A673 (cell line): ENCODE measurements at regions not wholly inside any gene's neighbourhood (a gene's known extent, or its start where the extent isn't known, plus 50 kb on each side); places are given as distances from the start of the nearest gene placed in this dataset.

Experiments used
- BruUV-seq: library from RNA; stranded (reverse); fragments of 400-500 nt; replicated peaks from 2 replicates; lab custom pipeline; 2021; lab: Mats Ljungman, UMichigan
- CTCF ChIA-PET: fragments of 300-600 bp; sonication (Branson Sonifier 250); formaldehyde crosslinking; loops from one replicate; lab custom pipeline; 2022; ENCODE audit warnings: antibody characterized with exemption; lab: Charles Lee
- POLR2A ChIA-PET: fragments of 300-600 bp; sonication (Branson Sonifier 250); formaldehyde crosslinking; loops from one replicate; lab custom pipeline; 2022; ENCODE audit warnings: antibody characterized with exemption; ENCODE audit not compliant: low non-redundant PET; lab: Charles Lee
- DNase-seq: peaks from one replicate; pipeline ENCODE4 v3.0.0-alpha.2; 2015; ENCODE audit warnings: low spot score
- H3K27ac ChIP-seq: fragments of 200-600 bp; sonication (generic); 2 replicates; pipeline ENCODE4 v1.5.1; 2016; ENCODE audit warnings: mixed run types, low read depth, mild to moderate bottlenecking, mixed read lengths, antibody characterized with exemption, low read length; ENCODE audit not compliant: poor library complexity, severe bottlenecking
- H3K27me3 ChIP-seq: fragments of 200-600 bp; sonication (generic); replicated peaks from 2 replicates; pipeline ENCODE4 v1.6.1; 2017; ENCODE audit warnings: mixed run types, low read depth, mild to moderate bottlenecking, mixed read lengths, antibody characterized with exemption, low read length; ENCODE audit not compliant: insufficient read depth, poor library complexity
- H3K36me3 ChIP-seq: fragments of 200-600 bp; sonication (generic); 2 replicates; pipeline ENCODE4 v1.6.1; 2016; ENCODE audit warnings: mixed run types, mild to moderate bottlenecking, mixed read lengths, antibody characterized with exemption, low read length; ENCODE audit not compliant: insufficient read depth, poor library complexity, severe bottlenecking
- H3K4me1 ChIP-seq: fragments of 200-600 bp; sonication (generic); 2 replicates; pipeline ENCODE4 v1.6.1; 2017; ENCODE audit warnings: mixed run types, mild to moderate bottlenecking, mixed read lengths, antibody characterized with exemption, low read length; ENCODE audit not compliant: insufficient read depth, poor library complexity, severe bottlenecking
- H3K4me3 ChIP-seq: fragments of 200-600 bp; sonication (generic); 2 replicates; pipeline ENCODE4 v1.5.1; 2016; ENCODE audit warnings: low read depth, mixed run types, mild to moderate bottlenecking, mixed read lengths, low read length; ENCODE audit not compliant: poor library complexity, severe bottlenecking
- H3K9me3 ChIP-seq: fragments of 200-600 bp; sonication (generic); 2 replicates; pipeline ENCODE4 v1.6.1; 2016; ENCODE audit warnings: mixed run types, low read depth, mild to moderate bottlenecking, mixed read lengths, antibody characterized with exemption, low read length; ENCODE audit not compliant: poor library complexity, severe bottlenecking
- EZH2 ChIP-seq: fragments of 200-600 bp; sonication (generic); IDR thresholded peaks from 2 replicates; pipeline ENCODE4 v1.6.1; 2017; ENCODE audit warnings: borderline replicate concordance, low read depth, mild to moderate bottlenecking, mixed read lengths, antibody characterized with exemption, low read length; ENCODE audit not compliant: poor library complexity, severe bottlenecking
- intact Hi-C: fragments of 100-400 bp; cut with micrococcal nuclease; formaldehyde crosslinking; loops from one replicate; pipeline ENCODE4 v1.10.0; 2022; ENCODE audit not compliant: unreplicated experiment
- TF ChIP-seq, protein P1 (sequence below): fragments of 300-800, 200-600 bp; sonication (generic); conservative IDR thresholded peaks from 2 replicates; pipeline ENCODE4 v1.5.1; 2017; ENCODE audit warnings: low read depth, mild to moderate bottlenecking, antibody characterized with exemption, low read length, moderate library complexity, mixed read lengths

DNA sequence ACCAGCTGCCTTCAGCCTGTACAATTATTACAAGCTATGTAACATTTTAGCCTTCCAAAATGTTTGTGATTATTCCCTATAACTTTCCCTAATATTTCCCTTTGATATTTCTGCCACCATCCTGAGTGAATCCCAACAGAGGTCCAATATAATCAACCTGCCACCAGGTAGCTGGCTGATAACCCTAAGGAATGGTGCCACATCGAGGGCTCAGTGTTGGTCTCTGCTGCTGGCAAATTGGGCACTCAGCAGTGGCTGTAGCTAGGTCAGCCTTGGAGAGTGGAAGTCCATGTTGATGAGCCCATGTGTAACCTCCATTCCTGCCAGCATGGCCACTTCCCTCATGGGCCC, 121.2 kb downstream of the ZNF280B start:
- H3K4me3 ChIP-seq, result no peak overlapping the region
- TF ChIP-seq, protein P1, sequence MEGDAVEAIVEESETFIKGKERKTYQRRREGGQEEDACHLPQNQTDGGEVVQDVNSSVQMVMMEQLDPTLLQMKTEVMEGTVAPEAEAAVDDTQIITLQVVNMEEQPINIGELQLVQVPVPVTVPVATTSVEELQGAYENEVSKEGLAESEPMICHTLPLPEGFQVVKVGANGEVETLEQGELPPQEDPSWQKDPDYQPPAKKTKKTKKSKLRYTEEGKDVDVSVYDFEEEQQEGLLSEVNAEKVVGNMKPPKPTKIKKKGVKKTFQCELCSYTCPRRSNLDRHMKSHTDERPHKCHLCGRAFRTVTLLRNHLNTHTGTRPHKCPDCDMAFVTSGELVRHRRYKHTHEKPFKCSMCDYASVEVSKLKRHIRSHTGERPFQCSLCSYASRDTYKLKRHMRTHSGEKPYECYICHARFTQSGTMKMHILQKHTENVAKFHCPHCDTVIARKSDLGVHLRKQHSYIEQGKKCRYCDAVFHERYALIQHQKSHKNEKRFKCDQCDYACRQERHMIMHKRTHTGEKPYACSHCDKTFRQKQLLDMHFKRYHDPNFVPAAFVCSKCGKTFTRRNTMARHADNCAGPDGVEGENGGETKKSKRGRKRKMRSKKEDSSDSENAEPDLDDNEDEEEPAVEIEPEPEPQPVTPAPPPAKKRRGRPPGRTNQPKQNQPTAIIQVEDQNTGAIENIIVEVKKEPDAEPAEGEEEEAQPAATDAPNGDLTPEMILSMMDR, result no peak
- TF ChIP-seq EZH2, result no peak
- no peaks in the 10 kb centered on the region for H3K4me1 ChIP-seq
- no peaks in the 10 kb centered on the region for H3K36me3 ChIP-seq
- ChIA-PET POLR2A (no interaction called here), CTCF (no interaction called here)
- peaks cover 54% of the 10 kb centered on the region for H3K27me3 ChIP-seq
- BruUV-seq, result no TSS peak
- no peak overlapping the region for H3K27ac ChIP-seq
- intact Hi-C loops, result no loop called here
- no peak for DNase-seq
- no peaks in the 10 kb centered on the region for H3K9me3 ChIP-seq

DNA sequence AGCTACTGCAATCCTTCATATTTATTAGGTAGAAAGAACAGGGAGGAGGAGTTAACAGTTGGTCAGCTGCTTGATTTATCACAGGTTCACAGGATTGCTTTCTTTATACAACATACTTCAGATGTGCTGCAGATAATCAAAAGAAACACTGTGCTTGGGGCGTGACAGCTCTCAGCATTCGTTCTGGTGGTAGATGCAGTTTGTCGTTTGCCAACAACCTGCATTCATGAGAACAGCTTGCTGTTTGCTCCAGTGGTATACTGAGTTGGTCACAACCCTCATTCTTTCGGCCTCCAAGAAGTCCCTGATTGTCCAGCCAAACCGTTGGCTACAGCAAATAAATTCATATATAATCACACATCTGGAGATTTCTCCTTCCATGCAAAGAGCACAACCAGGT, 120.5 kb downstream of the ZNF280B start:
- Histone ChIP-seq H3K9me3 (no peaks in the 10 kb centered on the region), H3K27me3 (peaks cover 46% of the 10 kb centered on the region), H3K36me3 (no peaks in the 10 kb centered on the region), H3K4me1 (no peaks in the 10 kb centered on the region), H3K27ac (no peak overlapping the region), H3K4me3 (no peak overlapping the region)
- ChIA-PET POLR2A (no interaction called here), CTCF (no interaction called here)
- no peak for TF ChIP-seq EZH2
- TF ChIP-seq, protein P1, result no peak
- no peak for DNase-seq
- BruUV-seq, result no TSS peak
- intact Hi-C loops, result no loop called here

DNA sequence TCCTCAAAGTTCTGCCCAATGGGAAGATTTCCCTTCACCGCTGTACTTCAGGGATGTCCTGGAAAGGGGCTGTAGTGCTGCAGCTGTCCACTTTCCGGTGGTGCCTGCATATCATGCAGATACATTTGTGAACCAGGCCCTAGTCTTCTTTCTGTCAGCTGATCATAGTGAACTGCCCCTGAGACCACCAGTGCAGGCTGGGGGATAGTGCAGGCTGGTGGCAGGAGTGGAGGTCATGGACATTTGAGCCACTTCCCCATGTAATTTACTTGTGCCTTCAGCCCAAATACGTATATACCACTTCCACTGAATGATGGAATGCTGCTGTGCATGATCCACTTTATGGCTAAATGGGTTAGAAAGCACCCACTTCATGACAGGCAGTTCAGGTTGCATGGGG, 120.0 kb downstream of the ZNF280B start:
- Histone ChIP-seq H3K4me3 (no peak overlapping the region), H3K36me3 (no peaks in the 10 kb centered on the region), H3K27ac (no peak overlapping the region), H3K27me3 (peaks cover 42% of the 10 kb centered on the region), H3K9me3 (no peaks in the 10 kb centered on the region), H3K4me1 (no peaks in the 10 kb centered on the region)
- ChIA-PET POLR2A (no interaction called here), CTCF (no interaction called here)
- no peak for DNase-seq
- intact Hi-C loops, result no loop called here
- TF ChIP-seq EZH2, result no peak
- TF ChIP-seq, protein P1, result no peak
- no TSS peak for BruUV-seq
